ENCODE measurements at regions not wholly inside any gene's neighbourhood (a gene's known extent, or its start where the extent isn't known, plus 50 kb on each side); places are given as distances from the start of the nearest gene placed in this dataset.

GRCh38 chr7:91569728-91570457 is 305.7 kb downstream of the FZD1 start:
- H3K4me2 ChIP-seq (ENCODE audit: low read depth, low read length, poor library complexity, severe bottlenecking), result no peak overlapping the region
- H3K79me2 ChIP-seq (ENCODE audit: insufficient read depth, low read length), result no peaks in the 10 kb centered on the region
- no peaks in the 10 kb centered on the region for H3K27me3 ChIP-seq (ENCODE audit: insufficient read depth, low read length, poor library complexity, severe bottlenecking)
- no peak overlapping the region for H3K4me3 ChIP-seq (ENCODE audit: low read length, poor library complexity, severe bottlenecking)
- H3K4me1 ChIP-seq (ENCODE audit: insufficient read depth, low read length, poor library complexity, severe bottlenecking), result no peaks in the 10 kb centered on the region
- no peaks in the 10 kb centered on the region for H3K36me3 ChIP-seq (ENCODE audit: insufficient read depth, low read length)
- H3K9ac ChIP-seq (ENCODE audit: low read depth, low read length, poor library complexity, severe bottlenecking), result no peak overlapping the region
- no peaks in the 10 kb centered on the region for H3K9me3 ChIP-seq (ENCODE audit: insufficient read depth, low read depth, low read length)
- H3F3A ChIP-seq (ENCODE audit: low read depth), result no peaks in the 10 kb centered on the region
- TF ChIP-seq EZH2phosphoT487 (IDR thresholded peaks at IDR 0.05; ENCODE audit: borderline replicate concordance) (no peak), CTCF (conservative IDR thresholded peaks at IDR 0.05; ENCODE audit: low read length) (no peak)
- no peak overlapping the region for H2AFZ ChIP-seq (ENCODE audit: low read length)
- no peaks in the 10 kb centered on the region for H3K9me2 ChIP-seq (replicated peaks; ENCODE audit: low read depth, low read length)
- H4K20me1 ChIP-seq (ENCODE audit: insufficient read depth, low read length, poor library complexity, severe bottlenecking), result no peaks in the 10 kb centered on the region

DNA sequence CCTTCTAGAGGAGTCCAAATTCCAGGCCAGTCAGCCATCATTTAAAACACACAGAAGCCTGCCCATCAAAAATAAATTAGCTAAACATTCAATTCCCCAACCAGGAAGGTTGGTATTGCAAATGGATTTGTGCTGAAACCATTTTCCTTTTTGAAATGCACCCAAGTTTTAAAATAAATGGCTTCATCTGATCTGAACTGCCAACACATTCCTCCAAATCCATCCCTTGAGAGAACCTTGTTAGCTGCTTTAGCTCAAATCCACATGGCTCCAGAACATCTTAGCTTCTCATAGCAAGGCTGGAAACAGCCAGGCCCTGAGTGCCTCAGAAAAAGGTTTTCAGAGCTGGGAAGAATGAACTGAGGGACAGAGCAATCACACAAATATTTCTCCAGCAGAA is 306.3 kb downstream of the FZD1 start:
- no peaks in the 10 kb centered on the region for H3K4me1 ChIP-seq (ENCODE audit: insufficient read depth, low read length, poor library complexity, severe bottlenecking)
- no peaks in the 10 kb centered on the region for H3K9me3 ChIP-seq (ENCODE audit: insufficient read depth, low read depth, low read length)
- H3K9ac ChIP-seq (ENCODE audit: low read depth, low read length, poor library complexity, severe bottlenecking), result no peak overlapping the region
- H3K36me3 ChIP-seq (ENCODE audit: insufficient read depth, low read length), result no peaks in the 10 kb centered on the region
- H3K79me2 ChIP-seq (ENCODE audit: insufficient read depth, low read length), result no peaks in the 10 kb centered on the region
- no peak overlapping the region for H2AFZ ChIP-seq (ENCODE audit: low read length)
- H3K4me2 ChIP-seq (ENCODE audit: low read depth, low read length, poor library complexity, severe bottlenecking), result no peak overlapping the region
- H3K27me3 ChIP-seq (ENCODE audit: insufficient read depth, low read length, poor library complexity, severe bottlenecking), result no peaks in the 10 kb centered on the region
- H3K4me3 ChIP-seq (ENCODE audit: low read length, poor library complexity, severe bottlenecking), result no peak overlapping the region
- H3F3A ChIP-seq (ENCODE audit: low read depth), result no peaks in the 10 kb centered on the region
- H4K20me1 ChIP-seq (ENCODE audit: insufficient read depth, low read length, poor library complexity, severe bottlenecking), result no peaks in the 10 kb centered on the region
- no peaks in the 10 kb centered on the region for H3K9me2 ChIP-seq (replicated peaks; ENCODE audit: low read depth, low read length)
- TF ChIP-seq CTCF (conservative IDR thresholded peaks at IDR 0.05; ENCODE audit: low read length), result no peak
- TF ChIP-seq EZH2phosphoT487 (IDR thresholded peaks at IDR 0.05; ENCODE audit: borderline replicate concordance), result no peak

DNA sequence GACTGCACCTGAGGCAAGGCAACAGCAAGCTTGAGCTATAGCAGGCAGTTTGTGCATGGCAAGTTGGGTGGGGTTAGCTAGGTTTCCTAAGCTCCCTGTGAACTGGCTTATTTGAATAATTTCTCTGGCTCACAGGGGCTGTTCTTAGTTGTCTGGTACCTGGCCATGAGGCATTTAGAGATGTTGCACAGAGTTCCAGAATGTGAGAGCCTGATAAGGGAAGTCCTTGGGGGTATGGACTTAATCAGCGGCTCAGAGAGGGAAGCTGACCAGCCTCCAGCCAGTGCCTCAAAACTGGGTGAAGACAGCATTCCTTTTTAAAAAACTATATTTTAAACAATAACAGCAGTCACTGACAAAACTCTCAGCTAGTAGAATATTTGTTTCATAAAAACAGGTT is 307.4 kb downstream of the FZD1 start:
- no peaks in the 10 kb centered on the region for H3K79me2 ChIP-seq (ENCODE audit: insufficient read depth, low read length)
- H3K9ac ChIP-seq (ENCODE audit: low read depth, low read length, poor library complexity, severe bottlenecking), result no peak overlapping the region
- H3K9me3 ChIP-seq (ENCODE audit: insufficient read depth, low read depth, low read length), result no peaks in the 10 kb centered on the region
- no peak for TF ChIP-seq CTCF (conservative IDR thresholded peaks at IDR 0.05; ENCODE audit: low read length)
- TF ChIP-seq EZH2phosphoT487 (IDR thresholded peaks at IDR 0.05; ENCODE audit: borderline replicate concordance), result no peak
- no peaks in the 10 kb centered on the region for H3K4me1 ChIP-seq (ENCODE audit: insufficient read depth, low read length, poor library complexity, severe bottlenecking)
- no peak overlapping the region for H3K4me2 ChIP-seq (ENCODE audit: low read depth, low read length, poor library complexity, severe bottlenecking)
- no peaks in the 10 kb centered on the region for H3K9me2 ChIP-seq (replicated peaks; ENCODE audit: low read depth, low read length)
- no peak overlapping the region for H2AFZ ChIP-seq (ENCODE audit: low read length)
- no peaks in the 10 kb centered on the region for H3K27me3 ChIP-seq (ENCODE audit: insufficient read depth, low read length, poor library complexity, severe bottlenecking)
- no peaks in the 10 kb centered on the region for H3F3A ChIP-seq (ENCODE audit: low read depth)
- H3K4me3 ChIP-seq (ENCODE audit: low read length, poor library complexity, severe bottlenecking), result no peak overlapping the region
- no peaks in the 10 kb centered on the region for H4K20me1 ChIP-seq (ENCODE audit: insufficient read depth, low read length, poor library complexity, severe bottlenecking)
- no peaks in the 10 kb centered on the region for H3K36me3 ChIP-seq (ENCODE audit: insufficient read depth, low read length)
